IMR-90 (cell line): ENCODE measurements at regions not wholly inside any gene's neighbourhood (a gene's known extent, or its start where the extent isn't known, plus 50 kb on each side); places are given as distances from the start of the nearest gene placed in this dataset.

ENCODE experiments used
- ATAC-seq: fragments of 200-7000 bp; cut with Tn5 transposase; 2 replicates; pipeline ENCODE4 v1.9.1; 2020; ENCODE audit warnings: low read depth, mild to moderate bottlenecking, moderate library complexity
- BruUV-seq: library from RNA; stranded (reverse); fragments of 400-500 nt; replicated peaks from 2 replicates; lab custom pipeline; 2021; lab: Mats Ljungman, UMichigan
- CTCF ChIA-PET: fragments of 300-600 bp; formaldehyde crosslinking; extraction: SDS; loops from one replicate; lab custom pipeline; 2021; ENCODE audit warnings: antibody characterized with exemption; lab: Yijun Ruan, JAX
- POLR2A ChIA-PET: fragments of 300-600 bp; sonication (Branson Sonifier 250); formaldehyde crosslinking; loops from one replicate; lab custom pipeline; 2022; ENCODE audit warnings: antibody characterized with exemption; ENCODE audit not compliant: unreplicated experiment; lab: Charles Lee
- DNase-seq: peaks from one replicate; pipeline ENCODE4 v3.0.0; 2013
- H2AFZ ChIP-seq: replicated peaks from 2 replicates; pipeline ENCODE3; 2013; ENCODE audit warnings: low read length, mild to moderate bottlenecking; ENCODE audit not compliant: poor library complexity
- H2AK5ac ChIP-seq: 2 replicates; pipeline ENCODE4 v1.6.1; 2013; ENCODE audit warnings: low read depth, low read length, inconsistent platforms
- H2AK9ac ChIP-seq: replicated peaks from 2 replicates; pipeline ENCODE3; 2013; ENCODE audit warnings: mild to moderate bottlenecking, low read depth, low read length, moderate library complexity; ENCODE audit not compliant: poor library complexity
- H2BK120ac ChIP-seq: 2 replicates; pipeline ENCODE4 v1.6.1; 2013; ENCODE audit warnings: low read depth, low read length, inconsistent platforms
- H2BK15ac ChIP-seq: 3 replicates; pipeline ENCODE4 v1.6.1; 2013; ENCODE audit warnings: low read depth, low read length, inconsistent platforms
- H2BK20ac ChIP-seq: 2 replicates; pipeline ENCODE4 v1.6.1; 2013; ENCODE audit warnings: low read depth, mild to moderate bottlenecking, inconsistent platforms, low read length, moderate library complexity
- H2BK5ac ChIP-seq: 2 replicates; pipeline ENCODE4 v1.6.1; 2013; ENCODE audit warnings: mild to moderate bottlenecking, low read depth, low read length, inconsistent platforms; ENCODE audit not compliant: poor library complexity, severe bottlenecking
- H3K14ac ChIP-seq: replicated peaks from 2 replicates; pipeline ENCODE4 v1.6.1; 2013; ENCODE audit warnings: low read depth, low read length, inconsistent platforms
- H3K18ac ChIP-seq: 2 replicates; pipeline ENCODE4 v1.6.1; 2013; ENCODE audit warnings: low read depth, low read length, control low read depth
- H3K23ac ChIP-seq: 2 replicates; pipeline ENCODE4 v1.6.1; 2013; ENCODE audit warnings: low read depth, low read length, inconsistent platforms
- H3K27ac ChIP-seq: 2 replicates; pipeline ENCODE4 v1.5.1; 2013; ENCODE audit warnings: mild to moderate bottlenecking, control low read depth, low read length; ENCODE audit not compliant: insufficient read depth
- H3K27me3 ChIP-seq: 2 replicates; pipeline ENCODE4 v1.6.1; 2013; ENCODE audit warnings: low read length; ENCODE audit not compliant: control insufficient read depth, insufficient read depth
- H3K36me3 ChIP-seq: 2 replicates; pipeline ENCODE4 v1.6.1; 2013; ENCODE audit warnings: low read length, mixed read lengths; ENCODE audit not compliant: control insufficient read depth, insufficient read depth
- H3K4ac ChIP-seq: 2 replicates; pipeline ENCODE4 v1.6.1; 2013; ENCODE audit warnings: low read depth, low read length, inconsistent platforms
- H3K4me1 ChIP-seq: 2 replicates; pipeline ENCODE4 v1.6.1; 2013; ENCODE audit warnings: low read length, mixed read lengths; ENCODE audit not compliant: control insufficient read depth, insufficient read depth
- H3K4me2 ChIP-seq: 2 replicates; pipeline ENCODE4 v1.6.1; 2013; ENCODE audit warnings: low read depth, mild to moderate bottlenecking, control low read depth, low read length, moderate library complexity
- H3K4me3 ChIP-seq: 2 replicates; pipeline ENCODE4 v1.5.1; 2013; ENCODE audit warnings: low read depth, mild to moderate bottlenecking, control low read depth, low read length, moderate library complexity; ENCODE audit not compliant: insufficient read depth
- H3K56ac ChIP-seq: 2 replicates; pipeline ENCODE4 v1.6.1; 2013; ENCODE audit warnings: low read length, inconsistent platforms; ENCODE audit not compliant: insufficient read depth; ENCODE audit errors: extremely low read depth
- H3K79me1 ChIP-seq, 2 experiments: 2 replicates each; pipeline ENCODE4 v1.6.1; 2013; ENCODE audit warnings: low read length in 2 of 2, inconsistent platforms in 1 of 2, low read depth in 1 of 2
- H3K9ac ChIP-seq: 2 replicates; pipeline ENCODE4 v1.6.1; 2013; ENCODE audit warnings: low read depth, low read length, control low read depth
- H3K9me1 ChIP-seq: 2 replicates; pipeline ENCODE4 v1.6.1; 2013; ENCODE audit warnings: low read length, inconsistent platforms; ENCODE audit not compliant: insufficient read depth
- H3K9me3 ChIP-seq: 2 replicates; pipeline ENCODE4 v1.6.1; 2013; ENCODE audit warnings: low read length; ENCODE audit not compliant: control insufficient read depth, insufficient read depth
- H4K20me1 ChIP-seq: 2 replicates; pipeline ENCODE4 v1.6.1; 2013; ENCODE audit warnings: low read length, inconsistent platforms; ENCODE audit not compliant: insufficient read depth
- H4K5ac ChIP-seq: 2 replicates; pipeline ENCODE4 v1.6.1; 2013; ENCODE audit warnings: mild to moderate bottlenecking, low read depth, low read length, control low read depth
- H4K8ac ChIP-seq, 2 experiments: 2 replicates each; pipeline ENCODE4 v1.6.1; 2013; ENCODE audit warnings: low read depth in 2 of 2, low read length in 2 of 2, control low read depth in 1 of 2, inconsistent platforms in 1 of 2
- H4K91ac ChIP-seq: 2 replicates; pipeline ENCODE4 v1.6.1; 2013; ENCODE audit warnings: low read depth, low read length, inconsistent platforms; ENCODE audit not compliant: insufficient read depth
- BHLHE40 ChIP-seq: fragments of 150-350 bp; IDR thresholded peaks from 2 replicates; pipeline ENCODE4 v1.6.1; 2016; ENCODE audit warnings: mild to moderate bottlenecking, low read depth, low read length
- CEBPB ChIP-seq: IDR thresholded peaks from 2 replicates; pipeline ENCODE4 v1.6.1; 2012; ENCODE audit warnings: low read depth, low read length, improper control_type of control experiment
- CHD1 ChIP-seq: IDR thresholded peaks from 2 replicates; pipeline ENCODE4 v1.6.1; 2012; ENCODE audit warnings: low read depth, low read length, improper control_type of control experiment
- CTCF ChIP-seq: conservative IDR thresholded peaks from 2 replicates; pipeline ENCODE4 v1.5.1; 2012; ENCODE audit warnings: mild to moderate bottlenecking, low read depth, low read length, improper control_type of control experiment
- ELK1 ChIP-seq: fragments of 150-350 bp; IDR thresholded peaks from 2 replicates; pipeline ENCODE4 v1.6.1; 2016; ENCODE audit warnings: low read depth, mild to moderate bottlenecking, low read length, moderate library complexity, borderline replicate concordance
- FOS ChIP-seq: fragments of 150-350 bp; IDR thresholded peaks from 2 replicates; pipeline ENCODE4 v1.6.1; 2016; ENCODE audit warnings: low read depth, low read length
- MAFK ChIP-seq: IDR thresholded peaks from 2 replicates; pipeline ENCODE4 v1.6.1; 2012; ENCODE audit warnings: low read depth, low read length, improper control_type of control experiment
- MAZ ChIP-seq: IDR thresholded peaks from 2 replicates; pipeline ENCODE4 v1.6.1; 2012; ENCODE audit warnings: low read depth, mild to moderate bottlenecking, low read length, improper control_type of control experiment, moderate library complexity, borderline replicate concordance
- MXI1 ChIP-seq: IDR thresholded peaks from 2 replicates; pipeline ENCODE4 v1.6.1; 2012; ENCODE audit warnings: low read depth, mild to moderate bottlenecking, low read length, moderate library complexity, borderline replicate concordance
- NFE2L2 ChIP-seq: fragments of 150-350 bp; IDR thresholded peaks from 2 replicates; pipeline ENCODE4 v1.6.1; 2016; ENCODE audit warnings: low read depth, mild to moderate bottlenecking, low read length
- POLR2A ChIP-seq: IDR thresholded peaks from 2 replicates; pipeline ENCODE4 v1.6.1; 2012; ENCODE audit warnings: mild to moderate bottlenecking, low read depth, low read length
- RAD21 ChIP-seq: IDR thresholded peaks from 2 replicates; pipeline ENCODE4 v1.6.1; 2012; ENCODE audit warnings: low read length, improper control_type of control experiment
- RCOR1 ChIP-seq: IDR thresholded peaks from 2 replicates; pipeline ENCODE4 v1.6.1; 2012; ENCODE audit warnings: mild to moderate bottlenecking, low read length, improper control_type of control experiment; ENCODE audit not compliant: insufficient replicate concordance
- RFX5 ChIP-seq: IDR thresholded peaks from 2 replicates; pipeline ENCODE4 v1.8.0; 2012; ENCODE audit warnings: low read depth, mild to moderate bottlenecking, low read length, moderate library complexity
- SMC3 ChIP-seq: fragments of 150-350 bp; IDR thresholded peaks from 2 replicates; pipeline ENCODE4 v1.6.1; 2016; ENCODE audit warnings: low read depth, mild to moderate bottlenecking, antibody characterized with exemption, low read length, moderate library complexity
- USF2 ChIP-seq: fragments of 150-350 bp; IDR thresholded peaks from 2 replicates; pipeline ENCODE4 v1.6.1; 2017; ENCODE audit warnings: mild to moderate bottlenecking, antibody characterized with exemption, low read length, low read depth
- WGBS, 2 experiments: methylation state at CpG; one replicate each; pipeline versions ENCODE4 v1.1.5 to v1.1.7; 2013; ENCODE audit warnings: missing lambda C conversion rate in 2 of 2; ENCODE audit not compliant: insufficient read length in 1 of 2; ENCODE audit errors: extremely low coverage in 2 of 2; 5-methylcytosine and 5-hydroxymethylcytosine counted together
- dilution Hi-C: fragments of 300-500 bp; cut with HindIII; formaldehyde crosslinking; loops from one replicate; pipeline ENCODE4 v1.14.3; 2018; ENCODE audit warnings: low sequenced_read_pairs; ENCODE audit not compliant: unreplicated experiment
- in situ Hi-C: fragments of 300-500 bp; cut with MboI; formaldehyde crosslinking; loops from 3 replicates; pipeline ENCODE4 v1.14.3; 2019; ENCODE audit warnings: low sequenced_read_pairs, inconsistent platforms, mixed read lengths
- intact Hi-C: fragments of 100-400 bp; cut with micrococcal nuclease; formaldehyde crosslinking; loops from 2 replicates; pipeline ENCODE4 v1.10.0; 2022

GRCh38 chr2:220499225-220499624 lies 871.8 kb downstream of the SLC4A3 start:
- peak overlapping the region; percentile 54 for H3K27ac ChIP-seq
- POLR2A ChIA-PET, result interaction anchor here (0.5 kb wide), 1 partner anchor 917 kb away, joined by 4 read pairs; no protein-coding TSS in a partner anchor
- no peaks in the 10 kb centered on the region for H3K79me1 ChIP-seq

More at GRCh38 chr2:220499225-220499624, 871.8 kb downstream of the SLC4A3 start:
- CTCF ChIA-PET, result interaction anchor here (0.7 to 1.4 kb wide), 4 partner anchors 21 to 1075 kb away, joined by 3 to 4 read pairs (median 3); no protein-coding TSS in a partner anchor
- Histone ChIP-seq H4K8ac (peak overlapping the region; percentile 27 to 91), H2BK15ac (peak overlapping the region; percentile 95; the same call in 2 of the 3 replicates), H3K14ac (peak overlapping the region; percentile 53), H3K27me3 (no peaks in the 10 kb centered on the region), H3K4me3 (no peak overlapping the region), H3K9ac (0 out of 2 replicates have a peak overlapping the region, but pooled peaks have one; percentile 0), H4K91ac (peak overlapping the region; percentile 86), H2BK120ac (peak overlapping the region; percentile 90), H2BK5ac (peak overlapping the region; percentile 83), H3K4ac (peak overlapping the region; percentile 78), H3K9me3 (peaks cover 3% of the 10 kb centered on the region; the same call in 1 of the 2 replicates), H3K4me1 (peaks cover 6% of the 10 kb centered on the region; the same call in 1 of the 2 replicates), H3K9me1 (0 out of 2 replicates have a peak, but pooled peaks cover 3% of the 10 kb centered on the region), H3K36me3 (no peaks in the 10 kb centered on the region), H3K23ac (0 out of 2 replicates have a peak overlapping the region, but pooled peaks have one; percentile 21), H2BK20ac (peak overlapping the region; percentile 80), H4K20me1 (no peaks in the 10 kb centered on the region), H2AK9ac (peak overlapping the region; percentile 8), H3K56ac (peak overlapping the region; percentile 80), H4K5ac (peak overlapping the region; percentile 25), H2AFZ (peak overlapping the region; percentile 82), H3K4me2 (peak overlapping the region; percentile 5), H3K18ac (peak overlapping the region; percentile 12), H2AK5ac (peak overlapping the region; percentile 25; the same call in 1 of the 2 replicates)
- intact Hi-C loops, result no loop called here
- ATAC-seq, result peak; percentile 96
- in situ Hi-C loops, result no loop called here
- TF ChIP-seq CEBPB (no peak), USF2 (no peak), FOS (no peak), MXI1 (no peak), ELK1 (no peak), NFE2L2 (no peak), RCOR1 (no peak), CTCF (no peak), RAD21 (no peak), MAFK (no peak), RFX5 (no peak), SMC3 (no peak), MAZ (no peak), POLR2A (no peak), BHLHE40 (no peak), CHD1 (no peak)
- no TSS peak for BruUV-seq
- no CpG with 5 or more reads among the region's 2 CpGs for WGBS, 2 experiments
- DNase-seq, result peak; percentile 80
- dilution Hi-C loops, result no loop called here
